ENCODE measurements at regions not wholly inside any gene's neighbourhood (a gene's known extent, or its start where the extent isn't known, plus 50 kb on each side); places are given as distances from the start of the nearest gene placed in this dataset.
A peak's percentile ranks its signal among the peaks of the same experiment; 100 is the strongest.

GRCh38 chr4:176492646-176493302, 173.0 kb downstream of the SPCS3 start:
- ChIA-PET POLR2A (ENCODE audit: unreplicated experiment) (no interaction called here), CTCF (no interaction called here)
- Histone ChIP-seq H3K4me3 (no peak overlapping the region), H3F3A (ENCODE audit: insufficient read depth, low read depth) (no peaks in the 10 kb centered on the region), H3K4me1 (replicated peaks; ENCODE audit: insufficient read depth) (no peaks in the 10 kb centered on the region), H3K9me3 (ENCODE audit: insufficient read depth, low read depth) (no peaks in the 10 kb centered on the region), H3K27ac (no peak overlapping the region), H3K79me2 (ENCODE audit: low read depth) (no peaks in the 10 kb centered on the region), H3K4me2 (no peak overlapping the region), H3K9me2 (ENCODE audit: insufficient read depth) (no peaks in the 10 kb centered on the region), H3K27me3 (ENCODE audit: insufficient read depth, low read depth) (no peaks in the 10 kb centered on the region), H3K36me3 (ENCODE audit: low read depth) (no peaks in the 10 kb centered on the region), H4K20me1 (ENCODE audit: insufficient read depth) (no peaks in the 10 kb centered on the region), H2AFZ (no peak overlapping the region)
- intact Hi-C loops (cut with micrococcal nuclease; ENCODE audit: unreplicated experiment): no loop called here
- no peak for DNase-seq
- BruUV-seq (replicated peaks): no TSS peak
- TF ChIP-seq CTCF (conservative IDR thresholded peaks at IDR 0.05): no peak
- TF ChIP-seq EZH2 (IDR thresholded peaks at IDR 0.05; ENCODE audit: low read depth): no peak

- POLR2A ChIA-PET (ENCODE audit: unreplicated experiment): no interaction called here
- no peak overlapping the region for H3K4me2 ChIP-seq
These were observed 179.0 kb downstream of the SPCS3 start for GRCh38 chr4:176498617-176499256.

GRCh38 chr4:176499518-176499917, 179.8 kb downstream of the SPCS3 start:
- Histone ChIP-seq H3K4me2 (0 out of 2 replicates have a peak overlapping the region, but pooled peaks have one; percentile 11), H3K79me2 (ENCODE audit: low read depth) (no peaks in the 10 kb centered on the region), H3K36me3 (ENCODE audit: low read depth) (no peaks in the 10 kb centered on the region), H3F3A (ENCODE audit: insufficient read depth, low read depth) (no peaks in the 10 kb centered on the region), H2AFZ (no peak overlapping the region), H4K20me1 (ENCODE audit: insufficient read depth) (no peaks in the 10 kb centered on the region), H3K4me1 (replicated peaks; ENCODE audit: insufficient read depth) (no peaks in the 10 kb centered on the region), H3K9me2 (ENCODE audit: insufficient read depth) (no peaks in the 10 kb centered on the region), H3K9me3 (ENCODE audit: insufficient read depth, low read depth) (no peaks in the 10 kb centered on the region), H3K27me3 (ENCODE audit: insufficient read depth, low read depth) (no peaks in the 10 kb centered on the region), H3K4me3 (no peak overlapping the region), H3K27ac (no peak overlapping the region)
- no TSS peak for BruUV-seq (replicated peaks)
- intact Hi-C loops (cut with micrococcal nuclease; ENCODE audit: unreplicated experiment): no loop called here
- TF ChIP-seq CTCF (conservative IDR thresholded peaks at IDR 0.05) (no peak), EZH2 (IDR thresholded peaks at IDR 0.05; ENCODE audit: low read depth) (no peak)
- POLR2A ChIA-PET (ENCODE audit: unreplicated experiment): no interaction called here
- CTCF ChIA-PET: no interaction called here
- DNase-seq: no peak

More at GRCh38 chr4:176498617-176499256, 179.0 kb downstream of the SPCS3 start:
- Histone ChIP-seq H2AFZ (no peak overlapping the region), H3K4me3 (no peak overlapping the region), H3K36me3 (ENCODE audit: low read depth) (no peaks in the 10 kb centered on the region), H3K79me2 (ENCODE audit: low read depth) (no peaks in the 10 kb centered on the region), H4K20me1 (ENCODE audit: insufficient read depth) (no peaks in the 10 kb centered on the region), H3K9me2 (ENCODE audit: insufficient read depth) (no peaks in the 10 kb centered on the region), H3K27me3 (ENCODE audit: insufficient read depth, low read depth) (no peaks in the 10 kb centered on the region), H3K9me3 (ENCODE audit: insufficient read depth, low read depth) (no peaks in the 10 kb centered on the region), H3K27ac (no peak overlapping the region), H3K4me1 (replicated peaks; ENCODE audit: insufficient read depth) (no peaks in the 10 kb centered on the region), H3F3A (ENCODE audit: insufficient read depth, low read depth) (no peaks in the 10 kb centered on the region)
- CTCF ChIA-PET: no interaction called here
- intact Hi-C loops (cut with micrococcal nuclease; ENCODE audit: unreplicated experiment): no loop called here
- peak in 1 of 2 experiments; percentile 1 for DNase-seq
- TF ChIP-seq EZH2 (IDR thresholded peaks at IDR 0.05; ENCODE audit: low read depth) (no peak), CTCF (conservative IDR thresholded peaks at IDR 0.05) (no peak)
- BruUV-seq (replicated peaks): no TSS peak
